ENCODE measurements at regions not wholly inside any gene's neighbourhood (a gene's known extent, or its start where the extent isn't known, plus 50 kb on each side); places are given as distances from the start of the nearest gene placed in this dataset.

GRCh38 chr1:188514917-188515316, 1686.2 kb downstream of the PLA2G4A start:
- no peak for TF ChIP-seq CTCF (IDR thresholded peaks at IDR 0.05; ENCODE audit: extremely low read depth, missing control alignments)
- DNase-seq (ENCODE audit: low spot score): no peak

GRCh38 chr1:188517139-188517538, 1688.4 kb downstream of the PLA2G4A start:
- no peak for DNase-seq (ENCODE audit: low spot score)
- TF ChIP-seq CTCF (IDR thresholded peaks at IDR 0.05; ENCODE audit: extremely low read depth, missing control alignments): no peak

GRCh38 chr1:188551176-188551575, 1722.4 kb downstream of the PLA2G4A start:
- DNase-seq (ENCODE audit: low spot score): no peak
- no peak for TF ChIP-seq CTCF (IDR thresholded peaks at IDR 0.05; ENCODE audit: extremely low read depth, missing control alignments)

- TF ChIP-seq CTCF (IDR thresholded peaks at IDR 0.05; ENCODE audit: extremely low read depth, missing control alignments): no peak
- DNase-seq (ENCODE audit: low spot score): no peak
Measured at GRCh38 chr1:188557053-188557452, 1728.3 kb downstream of the PLA2G4A start.

- DNase-seq (ENCODE audit: low spot score): no peak
- TF ChIP-seq CTCF (IDR thresholded peaks at IDR 0.05; ENCODE audit: extremely low read depth, missing control alignments): no peak
Measured at GRCh38 chr1:188582911-188583532, 1754.3 kb downstream of the PLA2G4A start.

GRCh38 chr1:188584119-188584518, 1755.4 kb downstream of the PLA2G4A start:
- TF ChIP-seq CTCF (IDR thresholded peaks at IDR 0.05; ENCODE audit: extremely low read depth, missing control alignments): no peak
- DNase-seq (ENCODE audit: low spot score): no peak

- TF ChIP-seq CTCF (IDR thresholded peaks at IDR 0.05; ENCODE audit: extremely low read depth, missing control alignments): no peak
- no peak for DNase-seq (ENCODE audit: low spot score)
Measured at GRCh38 chr1:188590641-188591040, 1761.9 kb downstream of the PLA2G4A start.
